HUES6 (cell line): ENCODE measurements at regions not wholly inside any gene's neighbourhood (a gene's known extent, or its start where the extent isn't known, plus 50 kb on each side); places are given as distances from the start of the nearest gene placed in this dataset.
"Not testable (repeated sequence)": the region's sequence is repeated elsewhere in the genome, so short reads cannot be mapped to it uniquely, and the experiment has no call there.

Source experiments
- H3K27ac ChIP-seq: 2 replicates; pipeline ENCODE4 v1.7.0; 2013; ENCODE audit warnings: low read depth, mild to moderate bottlenecking, low read length, inconsistent platforms
- H3K27me3 ChIP-seq: 2 replicates; pipeline ENCODE4 v1.6.1; 2013; ENCODE audit warnings: low read length; ENCODE audit not compliant: control insufficient read depth, insufficient read depth
- H3K36me3 ChIP-seq: 2 replicates; pipeline ENCODE4 v1.6.1; 2013; ENCODE audit warnings: low read length; ENCODE audit not compliant: control insufficient read depth, insufficient read depth
- H3K4me1 ChIP-seq: 2 replicates; pipeline ENCODE4 v1.6.1; 2013; ENCODE audit warnings: low read length; ENCODE audit not compliant: control insufficient read depth, insufficient read depth
- H3K4me3 ChIP-seq: 2 replicates; pipeline ENCODE4 v1.5.1; 2013; ENCODE audit warnings: low read depth, low read length
- H3K9ac ChIP-seq: one replicate; pipeline ENCODE4 v1.6.1; 2013; ENCODE audit warnings: mild to moderate bottlenecking, low read length
- H3K9me3 ChIP-seq: 2 replicates; pipeline ENCODE4 v1.6.1; 2013; ENCODE audit warnings: low read depth, low read length; ENCODE audit not compliant: control insufficient read depth, insufficient read depth

DNA sequence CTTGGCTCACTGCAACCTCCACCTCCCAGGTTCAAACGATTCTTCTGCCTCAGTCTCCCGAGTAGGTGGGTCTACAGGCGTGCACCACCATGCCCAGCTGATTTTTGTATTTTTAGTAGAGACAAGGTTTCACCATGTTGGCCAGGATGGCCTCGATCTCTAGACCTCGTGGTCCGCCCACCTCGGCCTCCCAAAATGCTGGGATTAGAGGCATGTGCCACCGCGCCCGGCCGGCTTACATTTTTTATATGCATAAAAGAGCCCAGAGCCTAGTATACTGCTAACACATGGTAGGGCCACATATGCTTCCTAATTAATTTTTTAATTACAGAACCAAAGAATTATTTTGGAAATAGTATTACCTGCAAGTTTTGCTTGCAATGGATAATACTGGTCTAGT lies 1325.4 kb downstream of the PLA2G4A start:
- Histone ChIP-seq H3K36me3 (no peaks in the 10 kb centered on the region), H3K4me1 (no peaks in the 10 kb centered on the region), H3K9me3 (no peaks in the 10 kb centered on the region), H3K27me3 (no peaks in the 10 kb centered on the region), H3K9ac (no peak overlapping the region), H3K27ac (no peak overlapping the region), H3K4me3 (no peak overlapping the region)

DNA sequence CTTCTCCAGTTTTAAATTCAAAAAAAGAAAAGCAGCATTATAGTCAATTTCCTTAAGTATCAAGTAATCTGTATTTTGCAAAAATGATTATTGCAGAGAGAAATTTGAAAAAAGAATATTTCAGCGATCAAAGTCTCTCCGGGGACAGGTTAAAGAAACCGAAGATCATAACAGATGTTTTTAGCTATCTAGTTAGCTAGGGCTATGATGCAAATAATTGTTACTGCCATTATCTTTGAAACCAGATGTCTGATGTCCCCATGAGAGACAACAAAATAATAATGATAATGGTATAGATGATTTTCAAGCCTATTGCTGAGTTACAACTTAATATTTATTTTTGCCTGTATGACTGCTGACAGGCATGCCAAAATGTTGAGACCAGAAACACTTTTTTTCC lies 1326.0 kb downstream of the PLA2G4A start:
- Histone ChIP-seq H3K27ac (no peak overlapping the region), H3K9me3 (no peaks in the 10 kb centered on the region), H3K27me3 (no peaks in the 10 kb centered on the region), H3K36me3 (no peaks in the 10 kb centered on the region), H3K4me1 (no peaks in the 10 kb centered on the region), H3K4me3 (no peak overlapping the region), H3K9ac (no peak overlapping the region)

DNA sequence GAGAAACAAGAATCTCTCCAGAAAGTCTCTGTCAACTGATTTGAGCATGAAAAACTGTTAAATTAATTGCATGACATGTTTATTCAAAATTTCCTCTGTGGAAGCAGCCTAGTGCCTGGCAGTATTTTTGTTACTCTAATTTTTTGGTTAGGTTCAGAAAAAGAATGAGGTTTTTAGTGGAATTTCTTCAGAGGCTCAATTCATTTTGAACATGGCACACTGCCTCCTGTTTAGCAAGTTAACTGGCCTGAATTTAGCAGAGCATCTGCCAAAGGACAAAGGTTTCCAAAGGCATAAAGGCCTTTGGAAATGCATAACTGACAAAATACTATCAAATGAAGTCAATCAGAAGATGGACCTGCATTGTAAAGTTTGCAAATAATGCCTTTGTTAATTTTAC lies 1326.5 kb downstream of the PLA2G4A start:
- H3K4me3 ChIP-seq = no peak overlapping the region
- H3K9me3 ChIP-seq = no peaks in the 10 kb centered on the region
- no peaks in the 10 kb centered on the region for H3K27me3 ChIP-seq
- H3K4me1 ChIP-seq = no peaks in the 10 kb centered on the region
- H3K9ac ChIP-seq = no peak overlapping the region
- H3K27ac ChIP-seq = no peak overlapping the region
- no peaks in the 10 kb centered on the region for H3K36me3 ChIP-seq

DNA sequence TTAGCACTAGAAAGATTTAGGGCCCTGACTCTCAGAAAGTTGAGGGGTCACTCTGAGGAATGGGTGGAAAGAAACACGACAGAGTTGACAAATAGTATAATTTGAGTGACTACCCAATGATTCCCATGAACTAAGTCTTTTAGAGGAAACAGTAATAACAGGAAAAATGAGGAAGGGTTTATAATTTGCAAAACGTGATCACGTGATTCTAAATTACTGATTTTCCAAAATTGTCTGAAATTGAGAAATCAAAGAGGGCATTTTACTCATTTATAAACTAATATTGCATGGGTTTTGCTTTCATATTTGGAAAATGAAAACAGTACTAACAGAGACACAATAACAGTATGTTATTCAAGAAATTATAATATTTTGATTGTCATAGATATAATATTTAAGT lies 1335.7 kb downstream of the PLA2G4A start:
- Histone ChIP-seq H3K27me3 (no peaks in the 10 kb centered on the region), H3K9ac (no peak overlapping the region), H3K4me1 (no peaks in the 10 kb centered on the region), H3K27ac (no peak overlapping the region), H3K4me3 (no peak overlapping the region), H3K9me3 (no peaks in the 10 kb centered on the region), H3K36me3 (no peaks in the 10 kb centered on the region)

DNA sequence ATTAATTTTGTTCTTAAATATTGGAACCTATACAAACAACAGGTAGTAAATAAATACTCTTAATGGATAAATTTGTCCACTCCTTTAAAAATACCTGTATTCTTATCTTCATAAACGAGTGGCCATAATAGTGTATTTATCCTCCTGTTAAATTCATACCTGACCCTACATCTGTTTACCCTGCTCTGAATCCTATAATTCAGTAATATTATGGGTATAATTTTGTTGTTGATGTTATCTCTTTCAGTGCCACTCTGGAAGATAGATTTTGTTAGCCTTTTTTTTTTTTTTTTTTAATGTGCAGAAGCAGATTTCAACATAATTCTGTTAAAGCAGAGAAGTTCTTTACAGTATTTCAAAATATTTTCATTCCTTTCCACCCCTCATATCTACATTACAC lies 1337.9 kb downstream of the PLA2G4A start:
- Histone ChIP-seq H3K27ac (no peak overlapping the region), H3K36me3 (no peaks in the 10 kb centered on the region), H3K4me3 (no peak overlapping the region), H3K27me3 (no peaks in the 10 kb centered on the region), H3K9ac (no peak overlapping the region), H3K4me1 (no peaks in the 10 kb centered on the region), H3K9me3 (no peaks in the 10 kb centered on the region)

DNA sequence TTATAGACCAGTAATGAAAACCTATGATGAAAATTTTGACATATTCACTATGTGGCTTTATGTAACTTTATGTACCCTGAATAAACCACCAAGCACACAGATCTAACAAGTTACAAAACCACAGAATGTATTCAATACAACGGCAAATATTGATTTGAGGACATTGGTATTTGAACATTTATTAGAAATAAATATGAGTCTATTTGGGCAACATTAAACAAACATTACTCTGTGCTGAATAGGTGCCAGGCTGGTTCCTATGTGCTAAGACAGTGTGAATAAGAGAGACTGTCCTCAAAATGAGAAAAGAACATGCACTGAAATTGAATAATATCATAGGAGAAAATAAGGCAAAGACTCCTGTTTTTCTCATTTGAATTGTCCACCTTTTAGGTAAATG lies 1341.2 kb downstream of the PLA2G4A start:
- Histone ChIP-seq H3K27me3 (no peaks in the 10 kb centered on the region), H3K9ac (no peak overlapping the region), H3K9me3 (no peaks in the 10 kb centered on the region), H3K36me3 (no peaks in the 10 kb centered on the region), H3K4me3 (no peak overlapping the region), H3K27ac (no peak overlapping the region), H3K4me1 (no peaks in the 10 kb centered on the region)

DNA sequence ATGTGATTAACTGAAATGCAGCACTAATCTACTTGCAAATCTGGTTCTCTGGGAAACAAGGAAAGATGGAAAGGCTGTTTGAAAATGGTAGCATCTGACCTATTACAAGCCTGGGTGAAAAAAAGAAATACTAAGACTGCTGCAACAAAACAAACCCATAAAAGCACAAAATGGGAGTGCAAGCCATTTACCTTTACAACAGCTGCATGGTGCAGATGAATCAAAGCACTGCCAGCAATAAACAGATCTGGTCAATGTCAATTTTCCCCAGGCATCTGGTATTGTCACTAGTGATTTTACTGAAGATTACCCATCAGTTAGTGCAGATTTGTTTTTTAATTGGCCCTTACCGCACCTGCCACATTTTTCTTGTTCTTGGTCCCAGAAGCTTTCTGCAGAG lies 1341.7 kb downstream of the PLA2G4A start:
- H3K9ac ChIP-seq = no peak overlapping the region
- H3K27ac ChIP-seq = no peak overlapping the region
- H3K4me1 ChIP-seq = no peaks in the 10 kb centered on the region
- H3K36me3 ChIP-seq = no peaks in the 10 kb centered on the region
- no peaks in the 10 kb centered on the region for H3K9me3 ChIP-seq
- no peak overlapping the region for H3K4me3 ChIP-seq
- H3K27me3 ChIP-seq = no peaks in the 10 kb centered on the region

DNA sequence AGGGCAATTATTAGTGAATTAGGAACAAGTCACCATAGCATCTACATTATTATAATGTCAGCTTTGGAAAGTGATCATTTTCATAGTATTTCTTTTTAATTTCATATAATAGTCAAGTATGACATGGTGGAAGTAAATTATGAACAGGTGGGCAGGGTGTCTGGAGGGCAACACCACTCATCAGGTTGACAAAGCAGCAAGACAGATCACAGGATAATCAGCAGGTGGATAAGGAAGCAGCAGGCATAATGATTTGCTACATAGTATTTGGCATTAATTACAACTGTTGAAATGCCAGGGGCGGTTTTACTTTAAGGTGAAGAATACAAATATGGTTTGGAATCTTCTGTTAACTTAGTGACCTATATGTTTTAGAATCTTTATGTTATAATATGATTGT lies 1342.2 kb downstream of the PLA2G4A start:
- Histone ChIP-seq H3K9me3 (no peaks in the 10 kb centered on the region), H3K4me3 (no peak overlapping the region), H3K36me3 (no peaks in the 10 kb centered on the region), H3K9ac (no peak overlapping the region), H3K27ac (no peak overlapping the region), H3K4me1 (no peaks in the 10 kb centered on the region), H3K27me3 (no peaks in the 10 kb centered on the region)

DNA sequence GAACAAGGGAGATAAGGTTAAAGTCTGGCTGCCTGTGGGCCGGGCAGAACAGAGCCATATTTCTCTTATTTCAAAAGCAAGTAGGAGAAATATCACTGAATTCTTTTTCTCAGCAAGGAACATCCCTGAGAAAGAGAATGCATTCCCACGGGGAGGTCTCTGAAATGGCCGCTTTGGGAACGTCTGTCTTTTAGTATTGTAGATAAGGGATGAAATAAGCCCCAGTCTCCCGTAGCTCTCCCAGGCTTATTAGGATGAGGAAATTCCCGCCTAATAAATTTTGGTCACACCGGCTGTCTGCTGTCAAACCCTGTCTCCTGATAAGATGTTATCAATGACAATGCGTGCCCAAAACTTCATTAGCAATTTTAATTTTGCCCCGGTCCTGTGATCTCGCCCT lies 1353.3 kb downstream of the PLA2G4A start:
- H3K4me1 ChIP-seq, H3K27me3 ChIP-seq, H3K4me3 ChIP-seq, H3K9ac ChIP-seq, H3K27ac ChIP-seq, H3K36me3 ChIP-seq: not testable (repeated sequence)
- H3K9me3 ChIP-seq = peaks cover 21% of the 10 kb centered on the region; the same call in 1 of the 2 replicates

DNA sequence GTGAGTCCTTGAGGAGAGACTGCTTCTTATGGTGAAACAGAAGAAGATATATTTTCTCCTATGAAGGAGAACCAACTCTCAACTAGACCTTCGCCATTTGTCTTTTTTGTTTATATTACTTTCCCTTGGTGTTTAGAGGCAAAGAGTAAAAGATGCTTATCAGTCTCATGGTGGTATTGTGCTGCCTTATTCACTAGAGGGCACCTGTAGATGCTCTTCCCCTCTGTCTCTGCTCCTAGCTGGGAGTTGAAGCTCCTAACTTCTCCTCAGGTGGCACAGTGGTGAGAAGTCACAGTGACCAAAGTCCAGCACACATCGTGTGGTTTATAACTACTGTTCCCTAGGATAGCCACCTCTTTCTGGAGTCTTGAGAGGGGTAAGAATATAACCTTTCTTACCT lies 1359.6 kb downstream of the PLA2G4A start:
- H3K4me3 ChIP-seq = no peak overlapping the region
- no peak overlapping the region for H3K27ac ChIP-seq
- no peaks in the 10 kb centered on the region for H3K4me1 ChIP-seq
- H3K9ac ChIP-seq = no peak overlapping the region
- H3K27me3 ChIP-seq = no peaks in the 10 kb centered on the region
- H3K9me3 ChIP-seq = peaks cover 6% of the 10 kb centered on the region; the same call in 1 of the 2 replicates
- H3K36me3 ChIP-seq = no peaks in the 10 kb centered on the region

DNA sequence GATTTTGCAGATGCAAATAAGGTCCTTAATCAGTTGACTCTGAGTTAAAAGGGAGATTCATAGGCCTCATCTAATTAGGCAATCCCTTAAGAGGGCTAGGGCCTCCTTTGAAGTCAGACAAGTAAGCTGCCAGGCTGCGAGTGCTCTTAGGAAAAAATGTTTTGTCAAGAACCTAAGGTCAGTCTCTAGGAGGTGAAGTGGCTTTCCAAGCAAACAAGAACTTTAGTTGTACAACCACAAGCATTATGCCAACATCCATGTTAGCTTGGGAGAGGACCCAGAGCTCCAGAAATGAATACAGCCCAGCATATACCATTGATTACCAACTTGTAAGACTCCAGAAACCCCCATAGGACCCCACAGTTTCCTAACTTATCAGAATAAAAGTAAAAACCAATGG lies 1366.2 kb downstream of the PLA2G4A start:
- no peaks in the 10 kb centered on the region for H3K36me3 ChIP-seq
- H3K9ac ChIP-seq = no peak overlapping the region
- H3K4me3 ChIP-seq = no peak overlapping the region
- H3K4me1 ChIP-seq = no peaks in the 10 kb centered on the region
- H3K27me3 ChIP-seq = no peaks in the 10 kb centered on the region
- H3K27ac ChIP-seq = no peak overlapping the region
- no peaks in the 10 kb centered on the region for H3K9me3 ChIP-seq

DNA sequence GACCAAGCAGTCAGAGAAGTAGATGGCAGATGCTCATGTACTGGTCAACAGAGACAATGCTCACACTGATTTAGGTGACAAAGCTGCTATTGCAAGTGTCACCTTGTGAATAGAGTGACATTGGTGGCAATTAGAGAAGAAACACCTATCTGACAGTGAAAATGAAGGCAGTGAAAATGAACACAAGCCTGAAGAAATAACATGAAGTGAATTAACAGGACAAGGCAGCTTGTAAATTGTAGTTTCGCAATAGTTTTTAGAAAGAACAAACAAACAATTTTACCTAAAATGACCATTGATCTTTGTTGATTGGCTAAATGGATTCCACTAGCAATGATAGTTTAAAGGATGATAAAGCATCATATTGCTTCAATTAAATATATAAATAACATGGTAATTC lies 1389.5 kb downstream of the PLA2G4A start:
- Histone ChIP-seq H3K9me3 (no peaks in the 10 kb centered on the region), H3K27ac (no peak overlapping the region), H3K4me1 (no peaks in the 10 kb centered on the region), H3K4me3 (no peak overlapping the region), H3K36me3 (no peaks in the 10 kb centered on the region), H3K27me3 (no peaks in the 10 kb centered on the region), H3K9ac (no peak overlapping the region)
